GM12878 (cell line): ENCODE measurements at regions not wholly inside any gene's neighbourhood (a gene's known extent, or its start where the extent isn't known, plus 50 kb on each side); places are given as distances from the start of the nearest gene placed in this dataset.

ENCODE experiments used
- ATAC-seq: fragments of 200-7000 bp; cut with Tn5 transposase; 3 replicates; pipeline ENCODE4 v1.9.1; 2020; ENCODE audit warnings: mild to moderate bottlenecking, moderate library complexity
- BruUV-seq: library from RNA; stranded (reverse); fragments of 400-500 nt; replicated peaks from 2 replicates; lab custom pipeline; 2021; lab: Mats Ljungman, UMichigan
- CTCF ChIA-PET: fragments of 300-600 bp; sonication (Branson Sonifier 250); formaldehyde crosslinking; extraction: SDS; loops from one replicate; lab custom pipeline; 2021; ENCODE audit warnings: inconsistent platforms; lab: Yijun Ruan, JAX
- POLR2A ChIA-PET: fragments of 350-600 bp; formaldehyde crosslinking; extraction: SDS; loops from one replicate; lab custom pipeline; 2021; ENCODE audit warnings: inconsistent platforms; lab: Charles Lee
- RAD21 ChIA-PET: fragments of 300-600 bp; sonication (Branson Sonifier 250); formaldehyde crosslinking; loops from one replicate; lab custom pipeline; 2023; ENCODE audit warnings: antibody characterized with exemption; ENCODE audit not compliant: unreplicated experiment; lab: Charles Lee
- SMC1A ChIA-PET: fragments of 300-600 bp; sonication (Branson Sonifier 250); formaldehyde crosslinking; loops from one replicate; lab custom pipeline; 2023; ENCODE audit not compliant: unreplicated experiment, uncharacterized antibody; lab: Charles Lee
- DNase-seq: peaks from one replicate; pipeline ENCODE4 v3.0.0-alpha.2; 2011; ENCODE audit warnings: low read depth, low spot score
- FAIRE-seq: peaks from 3 replicates; lab custom pipeline; 2011; peaks lifted over from hg19 to GRCh38; lab: Jason Lieb, UNC
- H2AFZ ChIP-seq: 2 replicates; pipeline ENCODE4 v1.6.0; 2011; ENCODE audit warnings: low read depth, low read length, control low read depth; ENCODE audit not compliant: control insufficient read depth
- H3K27ac ChIP-seq: 2 replicates; pipeline ENCODE4 v1.5.1; 2011; ENCODE audit warnings: control low read depth; ENCODE audit not compliant: control insufficient read depth, insufficient read depth
- H3K27me3 ChIP-seq, 2 experiments: replicated peaks in 1 of 2; 2 replicates each; pipeline versions ENCODE4 v1.6.0 to v1.6.1; 2011; ENCODE audit warnings: low read length in 1 of 2; ENCODE audit not compliant: control insufficient read depth in 2 of 2, insufficient read depth in 2 of 2
- H3K36me3 ChIP-seq, 2 experiments: 2 replicates each; pipeline ENCODE4 v1.5.1; 2011; ENCODE audit warnings: low read length in 1 of 2; ENCODE audit not compliant: control insufficient read depth in 2 of 2, insufficient read depth in 2 of 2
- H3K4me1 ChIP-seq: 2 replicates; pipeline ENCODE4 v1.6.1; 2011; ENCODE audit warnings: mild to moderate bottlenecking, low read length, moderate library complexity, mixed read lengths; ENCODE audit not compliant: control insufficient read depth, insufficient read depth
- H3K4me2 ChIP-seq: 2 replicates; pipeline ENCODE4 v1.6.0; 2011; ENCODE audit warnings: control low read depth; ENCODE audit not compliant: control insufficient read depth, insufficient read depth
- H3K4me3 ChIP-seq: fragments of 200-600 bp; sonication (generic); 2 replicates; pipeline ENCODE4 v1.5.1; 2016
- H3K79me2 ChIP-seq: 2 replicates; pipeline ENCODE4 v1.6.0; 2011; ENCODE audit warnings: low read length; ENCODE audit not compliant: control insufficient read depth, insufficient read depth
- H3K9ac ChIP-seq: 2 replicates; pipeline ENCODE4 v1.8.0; 2011; ENCODE audit warnings: low read length, control low read depth, mixed read lengths; ENCODE audit not compliant: control insufficient read depth, insufficient read depth
- H3K9me3 ChIP-seq: replicated peaks from 3 replicates; pipeline ENCODE4 v1.5.1; 2011; ENCODE audit warnings: mild to moderate bottlenecking, low read length; ENCODE audit not compliant: control insufficient read depth, insufficient read depth
- H4K20me1 ChIP-seq: 2 replicates; pipeline ENCODE4 v1.6.0; 2011; ENCODE audit not compliant: control insufficient read depth, insufficient read depth
- ATF3 ChIP-seq: IDR thresholded peaks from 2 replicates; pipeline ENCODE4 v1.6.1; 2011; ENCODE audit warnings: low read depth, mild to moderate bottlenecking, low read length, moderate library complexity, borderline replicate concordance; ENCODE audit errors: extremely low read depth
- BACH1 ChIP-seq: fragments of 450-650 bp; IDR thresholded peaks from 2 replicates; pipeline ENCODE4 v1.6.1; 2017; ENCODE audit warnings: mild to moderate bottlenecking, borderline replicate concordance
- CHD1 ChIP-seq: IDR thresholded peaks from 2 replicates; pipeline ENCODE4 v1.6.1; 2012; ENCODE audit warnings: low read depth, low read length, improper control_type of control experiment
- EP300 ChIP-seq, 2 experiments: fragments of 150-350 bp in 1 of 2; IDR thresholded peaks; 2 replicates each; pipeline ENCODE4 v1.6.1; 2011 to 2012; ENCODE audit warnings: low read depth in 2 of 2, low read length in 2 of 2, borderline replicate concordance in 1 of 2, improper control_type of control experiment in 1 of 2, inconsistent platforms in 1 of 2; ENCODE audit not compliant: control insufficient read depth in 1 of 2
- LARP7 ChIP-seq: fragments of 450-650 bp; IDR thresholded peaks from 2 replicates; pipeline ENCODE4 v1.6.1; 2017; ENCODE audit warnings: mild to moderate bottlenecking
- MTA2 ChIP-seq: fragments of 450-650 bp; IDR thresholded peaks from 2 replicates; pipeline ENCODE4 v1.6.1; 2016; ENCODE audit warnings: low read depth, mild to moderate bottlenecking, moderate library complexity
- NR2C2 ChIP-seq: IDR thresholded peaks from 2 replicates; pipeline ENCODE4 v1.6.1; 2011; ENCODE audit warnings: borderline replicate concordance, low read depth; ENCODE audit not compliant: control insufficient read depth, insufficient read length
- SIN3A ChIP-seq: IDR thresholded peaks from 2 replicates; pipeline ENCODE4 v1.6.1; 2012; ENCODE audit warnings: low read depth, low read length, improper control_type of control experiment
- SPI1 ChIP-seq: IDR thresholded peaks from 2 replicates; pipeline ENCODE4 v1.6.1; 2011; ENCODE audit warnings: low read depth, mild to moderate bottlenecking, low read length, moderate library complexity, borderline replicate concordance; ENCODE audit not compliant: insufficient read depth
- STAT1 ChIP-seq: fragments of 450-650 bp; conservative IDR thresholded peaks from 2 replicates; pipeline ENCODE4 v1.6.1; 2014; ENCODE audit warnings: antibody characterized with exemption, mild to moderate bottlenecking
- TCF12 ChIP-seq: IDR thresholded peaks from 2 replicates; pipeline ENCODE4 v1.6.1; 2011; ENCODE audit warnings: low read depth, mild to moderate bottlenecking, low read length
- ZNF384 ChIP-seq: IDR thresholded peaks from 2 replicates; pipeline ENCODE4 v1.6.1; 2012; ENCODE audit warnings: low read depth, mild to moderate bottlenecking, low read length, improper control_type of control experiment, borderline replicate concordance
- WGBS: methylation state at CpG from one replicate; pipeline ENCODE4 v1.1.6; 2016; ENCODE audit warnings: low lambda C conversion rate; ENCODE audit not compliant: insufficient replicate concordance, insufficient coverage; ENCODE audit errors: missing lambda C conversion rate; 5-methylcytosine and 5-hydroxymethylcytosine counted together
- in situ Hi-C: fragments of 300-500 bp; cut with MboI; formaldehyde crosslinking; loops from 9 replicates; pipeline ENCODE4 v1.14.3; 2018; ENCODE audit warnings: mixed read lengths
- intact Hi-C: fragments of 100-400 bp; cut with micrococcal nuclease; formaldehyde crosslinking; loops from one replicate; pipeline ENCODE4 v1.14.2; 2022; ENCODE audit not compliant: unreplicated experiment

GRCh38 chr7:67413670-67414069, 417.0 kb downstream of the TYW1 start:
- POLR2A ChIA-PET = no interaction called here
- Histone ChIP-seq H3K36me3 (no peaks in the 10 kb centered on the region), H4K20me1 (no peaks in the 10 kb centered on the region), H3K9ac (no peak overlapping the region), H3K4me1 (no peaks in the 10 kb centered on the region), H3K27me3 (no peaks in the 10 kb centered on the region), H3K4me2 (no peak overlapping the region), H2AFZ (no peak overlapping the region), H3K27ac (no peak overlapping the region), H3K9me3 (no peaks in the 10 kb centered on the region), H3K4me3 (no peak overlapping the region), H3K79me2 (no peaks in the 10 kb centered on the region)
- WGBS = 19% methylated on average over 3 of the region's 3 CpGs
- CTCF ChIA-PET = no interaction called here
- RAD21 ChIA-PET = no interaction called here
- in situ Hi-C loops (no loop called here), intact Hi-C loops (no loop called here)
- SMC1A ChIA-PET = no interaction called here
- no peak for FAIRE-seq
- TF ChIP-seq ATF3 (no peak), STAT1 (no peak), EP300 (IDR thresholded peaks at IDR 0.05; ENCODE audit: borderline replicate concordance in 1 of 2, control insufficient read depth in 1 of 2, low read depth in 2 of 2, low read length in 2 of 2) (no peak), ZNF384 (no peak), LARP7 (no peak), MTA2 (no peak), SPI1 (no peak), TCF12 (no peak), BACH1 (no peak), CHD1 (no peak), NR2C2 (no peak), SIN3A (no peak)
- no peak for DNase-seq
- BruUV-seq = no TSS peak
- no peak for ATAC-seq
